ENCODE measurements at regions not wholly inside any gene's neighbourhood (a gene's known extent, or its start where the extent isn't known, plus 50 kb on each side); places are given as distances from the start of the nearest gene placed in this dataset.

DNA sequence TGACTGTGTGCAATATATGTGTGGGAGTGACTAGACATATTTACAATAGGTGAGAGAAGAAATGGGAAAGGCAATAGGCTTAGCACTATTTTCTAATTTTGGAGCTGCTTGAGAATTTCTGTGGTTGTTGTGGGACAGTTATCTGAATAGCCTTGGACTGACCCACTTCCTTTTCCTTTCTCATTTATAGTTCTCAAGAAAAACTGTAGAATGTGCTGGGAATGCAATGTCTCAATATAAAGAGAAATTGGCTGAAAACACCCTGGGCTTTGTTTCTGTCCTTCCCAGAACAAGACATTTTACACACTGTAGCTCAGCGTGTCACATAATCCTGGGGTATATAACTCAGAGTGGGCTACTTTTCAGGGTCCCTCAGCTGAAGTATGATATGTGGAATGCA is 153.0 kb upstream of the RHOBTB1 start:
- WGBS (ENCODE audit: insufficient coverage), result no CpG with 5 or more reads among the region's 1 CpG
- H3K36me3 ChIP-seq (replicated peaks in 1 of 2; ENCODE audit: control insufficient read depth in 1 of 2, insufficient read depth in 2 of 2, low read length in 2 of 2), result no peaks in the 10 kb centered on the region
- no peaks in the 10 kb centered on the region for H3K27me3 ChIP-seq (ENCODE audit: control insufficient read depth in 2 of 2, insufficient read depth in 2 of 2, low read length in 2 of 2)
- no peak overlapping the region for H3K9ac ChIP-seq (ENCODE audit: insufficient read depth, low read length, poor library complexity, severe bottlenecking)
- no peaks in the 10 kb centered on the region for H4K20me1 ChIP-seq (ENCODE audit: insufficient read depth, low read length)
- no peak overlapping the region for H3K27ac ChIP-seq (ENCODE audit: low read depth in 1 of 2, low read length in 2 of 2)
- H3K27ac Mint-ChIP-seq, result peak overlapping the region in 1 of 7 donors; percentile 15
- DNase-seq, result no peak
- TF ChIP-seq, protein P1, sequence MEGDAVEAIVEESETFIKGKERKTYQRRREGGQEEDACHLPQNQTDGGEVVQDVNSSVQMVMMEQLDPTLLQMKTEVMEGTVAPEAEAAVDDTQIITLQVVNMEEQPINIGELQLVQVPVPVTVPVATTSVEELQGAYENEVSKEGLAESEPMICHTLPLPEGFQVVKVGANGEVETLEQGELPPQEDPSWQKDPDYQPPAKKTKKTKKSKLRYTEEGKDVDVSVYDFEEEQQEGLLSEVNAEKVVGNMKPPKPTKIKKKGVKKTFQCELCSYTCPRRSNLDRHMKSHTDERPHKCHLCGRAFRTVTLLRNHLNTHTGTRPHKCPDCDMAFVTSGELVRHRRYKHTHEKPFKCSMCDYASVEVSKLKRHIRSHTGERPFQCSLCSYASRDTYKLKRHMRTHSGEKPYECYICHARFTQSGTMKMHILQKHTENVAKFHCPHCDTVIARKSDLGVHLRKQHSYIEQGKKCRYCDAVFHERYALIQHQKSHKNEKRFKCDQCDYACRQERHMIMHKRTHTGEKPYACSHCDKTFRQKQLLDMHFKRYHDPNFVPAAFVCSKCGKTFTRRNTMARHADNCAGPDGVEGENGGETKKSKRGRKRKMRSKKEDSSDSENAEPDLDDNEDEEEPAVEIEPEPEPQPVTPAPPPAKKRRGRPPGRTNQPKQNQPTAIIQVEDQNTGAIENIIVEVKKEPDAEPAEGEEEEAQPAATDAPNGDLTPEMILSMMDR (IDR thresholded peaks at IDR 0.05), result no peak
- H3K4me3 ChIP-seq (replicated peaks in 1 of 3; ENCODE audit: low read depth in 2 of 3, low read length in 3 of 3), result no peak overlapping the region
- no peak overlapping the region for H3K4me2 ChIP-seq (replicated peaks; ENCODE audit: extremely low read depth, low read length, poor library complexity, severe bottlenecking)
- peaks cover 0 to 3% (median 0%) of the 10 kb centered on the region in 7 donors for H3K9me3 Mint-ChIP-seq
- H2AFZ ChIP-seq (ENCODE audit: insufficient read depth, low read depth, low read length, poor library complexity, severe bottlenecking), result no peak overlapping the region
- no peaks in the 10 kb centered on the region for H3K79me2 ChIP-seq (ENCODE audit: insufficient read depth, low read length)
- H3K4me1 Mint-ChIP-seq, result no peaks in the 10 kb centered on the region
- intact Hi-C loops (cut with micrococcal nuclease), result no loop called here
- H3K9me3 ChIP-seq (replicated peaks in 1 of 2; ENCODE audit: control insufficient read depth in 1 of 2, insufficient read depth in 1 of 2, low read length in 2 of 2), result no peaks in the 10 kb centered on the region
- H3K27me3 Mint-ChIP-seq (ENCODE audit: low read depth in 3 of 3), result peaks cover 0 to 2% (median 0%) of the 10 kb centered on the region in 3 donors
- no peaks in the 10 kb centered on the region for H3K4me1 ChIP-seq (ENCODE audit: control insufficient read depth in 1 of 2, insufficient read depth in 2 of 2, low read length in 2 of 2)
- no peaks in the 10 kb centered on the region for H3K36me3 Mint-ChIP-seq
- H3K4me3 Mint-ChIP-seq, result no peak overlapping the region

DNA sequence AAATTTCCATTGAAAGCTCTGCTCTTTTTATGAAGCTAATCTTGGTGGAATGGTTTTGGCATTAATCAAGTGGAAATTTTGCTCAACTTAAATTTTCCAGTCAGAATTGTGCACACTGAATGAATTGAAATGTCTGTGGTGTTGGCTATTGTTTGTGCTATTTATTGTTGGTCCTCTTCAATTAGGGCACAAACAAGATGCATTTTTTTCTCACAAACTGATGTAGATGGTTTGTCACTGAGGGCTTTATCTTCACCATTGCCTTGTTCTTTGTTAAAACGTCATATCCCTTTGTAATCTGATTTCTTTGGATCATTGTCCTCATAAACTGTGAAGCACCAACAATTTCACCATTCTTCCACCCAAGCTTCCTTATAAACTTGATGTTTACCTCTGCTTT is 152.1 kb upstream of the RHOBTB1 start:
- no peaks in the 10 kb centered on the region for H3K4me1 Mint-ChIP-seq
- H3K27me3 Mint-ChIP-seq (ENCODE audit: low read depth in 3 of 3), result peaks cover 0 to 2% (median 0%) of the 10 kb centered on the region in 3 donors
- Histone ChIP-seq H3K9ac (ENCODE audit: insufficient read depth, low read length, poor library complexity, severe bottlenecking) (no peak overlapping the region), H3K9me3 (replicated peaks in 1 of 2; ENCODE audit: control insufficient read depth in 1 of 2, insufficient read depth in 1 of 2, low read length in 2 of 2) (no peaks in the 10 kb centered on the region), H2AFZ (ENCODE audit: insufficient read depth, low read depth, low read length, poor library complexity, severe bottlenecking) (no peak overlapping the region), H4K20me1 (ENCODE audit: insufficient read depth, low read length) (no peaks in the 10 kb centered on the region), H3K4me1 (ENCODE audit: control insufficient read depth in 1 of 2, insufficient read depth in 2 of 2, low read length in 2 of 2) (no peaks in the 10 kb centered on the region), H3K79me2 (ENCODE audit: insufficient read depth, low read length) (no peaks in the 10 kb centered on the region), H3K4me2 (replicated peaks; ENCODE audit: extremely low read depth, low read length, poor library complexity, severe bottlenecking) (no peak overlapping the region), H3K27me3 (ENCODE audit: control insufficient read depth in 2 of 2, insufficient read depth in 2 of 2, low read length in 2 of 2) (no peaks in the 10 kb centered on the region), H3K36me3 (replicated peaks in 1 of 2; ENCODE audit: control insufficient read depth in 1 of 2, insufficient read depth in 2 of 2, low read length in 2 of 2) (no peaks in the 10 kb centered on the region), H3K27ac (ENCODE audit: low read depth in 1 of 2, low read length in 2 of 2) (no peak overlapping the region), H3K4me3 (replicated peaks in 1 of 3; ENCODE audit: low read depth in 2 of 3, low read length in 3 of 3) (no peak overlapping the region)
- no peak for DNase-seq
- H3K4me3 Mint-ChIP-seq, result no peak overlapping the region
- WGBS (ENCODE audit: insufficient coverage), result no CpG with 5 or more reads among the region's 1 CpG
- H3K27ac Mint-ChIP-seq, result no peak overlapping the region
- TF ChIP-seq, protein P1 (IDR thresholded peaks at IDR 0.05), result no peak
- peaks cover 0 to 3% (median 0%) of the 10 kb centered on the region in 7 donors for H3K9me3 Mint-ChIP-seq
- H3K36me3 Mint-ChIP-seq, result no peaks in the 10 kb centered on the region
- intact Hi-C loops (cut with micrococcal nuclease), result no loop called here

All from CD14-positive monocyte (primary cell).